ENCODE measurements at regions not wholly inside any gene's neighbourhood (a gene's known extent, or its start where the extent isn't known, plus 50 kb on each side); places are given as distances from the start of the nearest gene placed in this dataset.

DNA sequence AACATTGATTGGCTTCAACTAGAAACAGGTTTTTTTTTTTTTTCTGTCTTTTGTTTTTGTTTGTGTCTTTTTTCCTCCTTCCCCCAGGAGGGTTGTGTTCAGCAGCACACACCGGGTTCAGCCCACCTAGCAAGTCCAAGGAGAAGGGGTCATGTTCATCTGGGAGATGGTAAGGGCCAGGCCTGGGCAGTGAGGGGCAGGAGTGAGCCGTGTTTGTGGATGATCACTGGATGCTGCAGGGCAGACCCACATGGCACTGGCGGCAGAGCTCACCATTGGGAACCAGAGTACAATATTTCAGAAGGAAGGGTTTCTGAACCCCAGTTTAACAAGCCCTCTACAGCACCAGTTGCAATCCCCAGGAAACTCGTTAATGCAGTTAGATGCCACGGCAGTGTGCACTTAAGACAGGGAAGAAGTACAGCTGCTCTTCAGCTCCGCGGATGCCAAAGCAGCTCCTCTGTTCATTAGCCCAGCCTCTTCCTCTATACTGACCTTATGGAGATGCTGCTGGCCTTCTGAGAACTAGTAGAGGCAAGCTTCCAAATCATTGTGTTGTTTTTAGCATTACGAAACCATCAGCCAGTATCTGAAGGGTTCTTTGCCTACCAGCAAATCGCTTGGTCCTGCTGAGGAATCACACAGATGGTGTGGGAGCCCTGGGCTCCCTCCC is 508.2 kb upstream of the WWC1 start:
- no peak for DNase-seq
- no peaks in the 10 kb centered on the region for H3K27me3 ChIP-seq
- H3K27ac ChIP-seq: no peak overlapping the region
- no peak overlapping the region for H3K4me3 ChIP-seq
- H3K4me1 ChIP-seq: no peaks in the 10 kb centered on the region
- H3K9me3 ChIP-seq (replicated peaks): no peaks in the 10 kb centered on the region
- H3K36me3 ChIP-seq: no peaks in the 10 kb centered on the region

DNA sequence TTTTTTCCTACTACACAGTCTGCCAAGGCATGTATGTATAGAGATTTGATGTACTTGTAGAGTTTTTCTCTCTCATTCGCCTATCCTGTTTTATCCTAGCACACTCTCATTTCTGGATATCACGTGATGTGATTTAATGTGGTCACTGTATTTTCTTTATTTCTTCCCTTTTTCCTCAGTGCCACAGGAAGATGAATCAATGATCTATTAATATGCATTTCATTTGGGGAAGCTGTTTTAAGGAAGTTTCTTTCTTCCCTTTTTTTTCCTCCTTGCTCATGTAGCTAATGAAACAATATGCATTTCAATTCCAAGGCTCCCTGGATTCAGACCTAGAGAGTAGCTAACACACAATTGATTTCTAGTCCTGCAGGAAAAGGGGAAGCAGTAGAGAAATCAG is 506.3 kb upstream of the WWC1 start:
- no peak for DNase-seq
- H3K4me1 ChIP-seq: no peaks in the 10 kb centered on the region

DNA sequence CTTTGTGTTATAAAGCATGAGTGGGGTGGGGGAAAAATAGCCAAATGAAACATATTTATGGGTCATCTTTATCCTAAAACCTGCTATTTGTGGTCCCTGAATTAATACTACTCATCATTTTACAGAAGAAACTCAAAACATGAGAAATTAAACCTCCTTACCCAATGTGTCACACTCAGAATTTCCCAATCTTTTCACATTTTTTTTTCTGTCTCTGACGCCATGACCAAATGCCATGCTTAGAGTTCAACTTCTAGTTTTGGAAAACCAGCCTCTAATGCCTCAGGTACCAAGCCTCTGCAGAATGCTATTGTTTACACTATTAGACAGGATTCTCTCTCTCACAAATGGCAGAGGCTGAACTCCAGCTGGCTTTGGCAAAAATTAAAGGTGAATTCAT is 505.5 kb upstream of the WWC1 start:
- Histone ChIP-seq H3K36me3 (no peaks in the 10 kb centered on the region), H3K9me3 (replicated peaks) (no peaks in the 10 kb centered on the region), H3K4me3 (no peak overlapping the region), H3K27ac (no peak overlapping the region), H3K27me3 (no peaks in the 10 kb centered on the region), H3K4me1 (no peaks in the 10 kb centered on the region)
- DNase-seq: no peak

More for the DNA sequence above, 506.3 kb upstream of the WWC1 start:
- Histone ChIP-seq H3K27ac (no peak overlapping the region), H3K36me3 (no peaks in the 10 kb centered on the region), H3K4me3 (no peak overlapping the region), H3K9me3 (replicated peaks) (no peaks in the 10 kb centered on the region), H3K27me3 (no peaks in the 10 kb centered on the region)

DNA sequence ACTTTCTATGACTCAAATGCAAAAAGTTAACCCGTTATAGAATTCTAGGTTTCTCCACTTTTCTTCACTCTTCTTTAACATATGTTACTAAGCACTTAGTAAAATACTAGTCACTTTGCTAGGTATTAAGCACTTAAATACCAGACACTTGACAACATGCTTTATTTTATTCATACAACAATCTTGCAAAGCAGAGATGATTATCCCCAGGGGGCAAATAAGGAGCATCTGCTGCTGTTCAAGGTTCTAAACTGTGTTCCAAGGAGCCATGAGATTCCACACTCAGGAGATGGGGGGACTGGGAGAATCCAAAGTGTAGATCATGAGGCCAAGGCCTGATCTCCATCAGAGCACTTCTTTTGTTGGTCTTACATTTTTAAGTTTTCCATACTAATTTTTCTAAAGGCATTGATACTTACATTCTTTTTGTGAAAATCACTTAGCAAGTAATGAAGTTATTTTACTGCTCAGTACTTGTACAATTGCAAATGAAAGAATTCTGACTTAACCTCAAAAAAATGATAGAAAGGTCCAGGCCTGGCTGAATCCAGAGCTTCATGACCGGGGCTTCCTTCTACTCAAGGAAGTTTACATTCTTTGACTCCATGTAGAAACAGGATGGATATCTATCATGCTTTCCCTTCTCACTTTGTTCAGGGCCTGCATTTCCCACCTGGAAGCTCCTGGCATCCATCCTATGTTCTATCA is 504.4 kb upstream of the WWC1 start:
- Histone ChIP-seq H3K36me3 (no peaks in the 10 kb centered on the region), H3K4me1 (no peaks in the 10 kb centered on the region), H3K27me3 (no peaks in the 10 kb centered on the region), H3K27ac (no peak overlapping the region), H3K4me3 (no peak overlapping the region), H3K9me3 (replicated peaks) (no peaks in the 10 kb centered on the region)
- no peak for DNase-seq

DNA sequence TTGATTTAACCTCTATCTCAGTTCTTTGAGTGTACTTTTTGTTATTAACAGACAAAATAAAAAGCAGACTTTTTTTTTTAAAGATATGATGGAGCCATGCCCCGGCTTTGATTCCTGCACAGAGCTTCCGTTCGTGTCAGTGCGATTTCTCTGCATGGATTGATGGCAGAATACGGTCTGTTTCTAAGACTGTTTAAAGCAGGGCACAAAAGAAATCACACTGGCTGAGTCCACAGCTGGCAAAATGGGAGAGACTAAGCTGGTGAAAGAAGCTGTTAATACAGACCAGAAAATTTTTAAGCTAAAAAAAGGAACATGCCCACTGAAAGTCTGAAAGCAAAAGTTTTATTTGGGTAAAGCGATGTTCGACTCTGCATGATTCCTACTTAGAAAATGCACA is 501.4 kb upstream of the WWC1 start:
- Histone ChIP-seq H3K9me3 (replicated peaks) (no peaks in the 10 kb centered on the region), H3K27me3 (no peaks in the 10 kb centered on the region), H3K4me1 (no peaks in the 10 kb centered on the region), H3K27ac (no peak overlapping the region), H3K4me3 (no peak overlapping the region), H3K36me3 (no peaks in the 10 kb centered on the region)
- no peak for DNase-seq

DNA sequence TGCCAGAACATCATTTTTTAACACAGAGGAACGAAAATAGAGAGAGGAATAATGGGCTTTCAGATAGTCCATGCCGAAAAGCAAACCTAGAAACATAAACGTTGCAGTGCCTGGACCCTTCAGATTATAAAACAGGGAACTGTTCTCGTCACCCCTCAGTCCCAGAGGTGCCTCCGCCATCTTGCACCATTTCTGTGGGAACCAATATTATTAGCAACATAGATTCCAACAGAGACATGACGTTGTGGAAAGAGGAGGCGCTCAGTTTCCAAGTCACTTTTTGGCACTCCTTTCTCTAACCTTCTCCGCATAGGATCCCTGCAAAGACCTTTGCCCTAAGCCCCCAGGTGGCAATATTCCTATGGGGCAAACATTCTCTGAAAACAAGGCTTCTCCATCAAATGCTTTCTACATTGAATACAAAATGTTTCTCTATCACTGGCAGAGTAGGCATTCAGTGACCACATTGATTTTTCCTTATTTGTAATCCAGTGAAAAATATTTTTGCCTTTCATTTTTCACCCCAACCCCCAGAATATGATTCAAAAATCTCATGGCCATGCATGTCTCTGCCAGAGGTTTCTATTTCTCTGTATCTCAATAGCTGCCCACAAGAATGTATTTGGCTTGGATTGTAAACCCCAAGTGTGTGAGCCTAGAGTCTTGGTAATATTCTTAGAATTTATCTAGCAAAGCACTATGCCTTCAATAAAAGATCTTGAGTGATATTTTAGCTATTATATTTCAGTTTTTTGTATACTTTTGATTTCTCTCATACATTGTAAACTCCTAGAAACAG is 500.8 kb upstream of the WWC1 start:
- Histone ChIP-seq H3K27ac (no peak overlapping the region), H3K27me3 (no peaks in the 10 kb centered on the region), H3K4me3 (no peak overlapping the region), H3K36me3 (no peaks in the 10 kb centered on the region), H3K9me3 (replicated peaks) (no peaks in the 10 kb centered on the region), H3K4me1 (no peaks in the 10 kb centered on the region)
- DNase-seq: no peak

DNA sequence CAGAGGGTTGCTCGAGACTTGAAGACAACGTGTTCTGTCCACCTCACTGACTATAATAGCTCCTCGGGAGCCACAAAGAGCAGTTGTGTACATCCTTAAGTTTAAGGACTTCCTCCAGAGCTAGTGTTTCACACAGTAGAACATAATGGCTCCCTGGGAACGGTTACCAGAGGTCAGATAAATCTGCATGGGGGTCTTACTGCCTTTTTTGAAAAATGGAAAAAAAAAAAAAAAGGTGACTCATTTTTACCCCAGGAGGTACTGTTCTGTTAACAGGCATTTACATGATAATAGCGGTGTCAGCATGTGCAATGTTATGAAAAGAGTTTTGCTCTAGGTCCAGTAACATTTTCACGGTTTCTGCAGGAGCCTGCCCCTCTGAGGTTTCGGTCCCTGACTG is 498.9 kb upstream of the WWC1 start:
- no peaks in the 10 kb centered on the region for H3K9me3 ChIP-seq (replicated peaks)
- no peak overlapping the region for H3K27ac ChIP-seq
- no peak overlapping the region for H3K4me3 ChIP-seq
- DNase-seq: no peak
- H3K27me3 ChIP-seq: no peaks in the 10 kb centered on the region
- H3K4me1 ChIP-seq: no peaks in the 10 kb centered on the region
- H3K36me3 ChIP-seq: no peaks in the 10 kb centered on the region

DNA sequence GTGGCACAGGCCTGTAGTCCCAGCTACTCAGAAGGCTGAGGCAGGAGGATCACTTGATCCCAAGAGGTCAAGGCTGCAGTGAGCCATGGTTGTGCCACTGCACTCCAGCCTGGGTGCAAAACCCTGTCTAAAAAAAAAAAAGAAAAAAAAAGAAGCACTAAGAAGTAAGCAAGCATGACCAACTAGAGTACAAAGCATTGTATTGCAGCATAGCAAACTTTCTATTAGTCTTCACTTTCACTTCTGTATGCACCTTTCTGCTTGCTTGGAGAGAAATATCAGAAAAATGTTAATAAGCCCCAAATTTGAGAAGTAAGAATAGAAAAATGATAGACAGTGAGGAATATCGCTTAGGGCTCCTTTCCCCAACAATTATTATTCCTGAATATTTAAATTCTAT is 497.7 kb upstream of the WWC1 start:
- no peak for DNase-seq
- Histone ChIP-seq H3K36me3 (no peaks in the 10 kb centered on the region), H3K4me3 (no peak overlapping the region), H3K4me1 (no peaks in the 10 kb centered on the region), H3K9me3 (replicated peaks) (no peaks in the 10 kb centered on the region), H3K27me3 (no peaks in the 10 kb centered on the region), H3K27ac (no peak overlapping the region)

DNA sequence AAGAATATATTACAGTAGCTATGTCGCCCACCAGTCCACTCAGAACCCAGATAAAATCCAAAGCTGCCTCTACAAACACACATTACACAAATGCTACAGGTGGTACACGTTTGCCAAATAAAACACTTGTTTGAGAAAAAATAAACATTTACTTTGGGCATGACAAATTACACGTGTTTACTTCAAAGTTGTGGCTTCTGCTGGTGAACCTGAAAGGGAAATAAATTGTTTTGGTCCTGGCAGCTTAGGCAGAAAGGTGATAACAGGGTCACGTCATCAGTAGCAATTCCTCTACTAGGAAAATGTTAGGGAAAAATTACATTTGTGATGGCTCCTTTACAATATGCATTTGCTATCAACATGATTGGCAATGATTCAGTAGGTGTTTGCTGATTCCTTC is 497.3 kb upstream of the WWC1 start:
- Histone ChIP-seq H3K36me3 (no peaks in the 10 kb centered on the region), H3K4me3 (no peak overlapping the region), H3K27ac (no peak overlapping the region), H3K9me3 (replicated peaks) (no peaks in the 10 kb centered on the region), H3K4me1 (no peaks in the 10 kb centered on the region), H3K27me3 (no peaks in the 10 kb centered on the region)
- DNase-seq: no peak

DNA sequence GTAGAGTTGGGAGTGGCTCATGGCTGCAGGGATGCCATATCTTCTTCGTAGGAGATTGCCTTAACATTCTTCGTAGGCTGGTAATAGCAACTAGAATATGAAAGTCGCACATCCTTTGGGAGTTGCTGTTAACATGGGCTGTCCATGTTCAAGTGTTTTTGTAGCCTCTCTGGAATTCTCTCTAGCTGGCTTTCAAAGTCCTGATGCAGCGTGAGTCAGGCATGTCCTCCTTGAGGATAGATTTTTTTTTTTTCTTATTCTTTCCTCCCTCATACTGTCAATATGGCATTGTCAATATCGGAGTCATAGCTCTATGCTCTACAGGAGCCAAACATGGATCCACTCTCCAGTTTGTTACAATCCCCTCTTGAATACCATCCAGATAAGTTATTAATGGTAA is 494.8 kb upstream of the WWC1 start:
- Histone ChIP-seq H3K9me3 (replicated peaks) (no peaks in the 10 kb centered on the region), H3K36me3 (no peaks in the 10 kb centered on the region), H3K27ac (no peak overlapping the region), H3K4me3 (no peak overlapping the region), H3K4me1 (no peaks in the 10 kb centered on the region), H3K27me3 (no peaks in the 10 kb centered on the region)
- no peak for DNase-seq

DNA sequence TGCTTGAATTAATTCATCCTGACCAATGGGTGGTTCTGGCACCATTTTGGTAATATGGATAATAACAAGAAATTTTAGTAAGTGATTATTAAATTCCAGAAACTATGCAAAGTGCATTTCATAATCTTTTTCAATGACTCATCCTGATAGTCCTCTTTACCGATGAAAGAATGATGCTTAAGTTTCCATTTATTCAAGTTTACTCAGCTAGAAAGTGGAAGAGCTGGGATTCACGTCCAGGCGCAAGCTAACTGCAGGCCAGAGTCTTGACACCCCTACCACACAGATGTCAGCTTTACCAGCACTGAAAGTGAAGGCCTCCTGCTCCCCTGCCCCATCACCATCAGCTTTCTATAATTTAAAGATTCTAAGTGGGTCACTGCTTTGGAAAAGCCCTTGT is 493.5 kb upstream of the WWC1 start:
- Histone ChIP-seq H3K27me3 (no peaks in the 10 kb centered on the region), H3K4me3 (no peak overlapping the region), H3K27ac (no peak overlapping the region), H3K9me3 (replicated peaks) (no peaks in the 10 kb centered on the region), H3K36me3 (no peaks in the 10 kb centered on the region), H3K4me1 (peaks cover 3% of the 10 kb centered on the region; the same call in 1 of the 2 replicates)
- no peak for DNase-seq

DNA sequence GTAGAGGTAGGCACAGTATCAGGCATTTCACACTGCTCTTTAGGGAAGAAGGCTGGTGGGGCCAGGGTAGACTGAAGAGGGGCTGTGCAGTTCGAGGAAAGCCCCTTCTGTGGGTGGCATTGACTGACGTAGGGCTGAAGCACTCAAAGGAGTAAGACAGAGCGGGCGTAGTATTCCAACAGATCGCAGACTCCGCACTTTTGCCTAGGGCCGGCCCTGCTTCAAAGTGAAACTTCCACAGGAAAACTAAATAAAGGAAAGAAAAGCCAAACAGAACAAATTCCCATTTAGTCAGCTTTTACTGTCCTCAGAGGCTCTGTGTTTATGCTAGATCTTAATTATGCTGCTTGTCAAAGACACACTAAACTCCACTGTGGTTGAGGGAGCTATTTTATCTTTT is 493.0 kb upstream of the WWC1 start:
- H3K4me3 ChIP-seq: no peak overlapping the region
- H3K27ac ChIP-seq: no peak overlapping the region

DNA sequence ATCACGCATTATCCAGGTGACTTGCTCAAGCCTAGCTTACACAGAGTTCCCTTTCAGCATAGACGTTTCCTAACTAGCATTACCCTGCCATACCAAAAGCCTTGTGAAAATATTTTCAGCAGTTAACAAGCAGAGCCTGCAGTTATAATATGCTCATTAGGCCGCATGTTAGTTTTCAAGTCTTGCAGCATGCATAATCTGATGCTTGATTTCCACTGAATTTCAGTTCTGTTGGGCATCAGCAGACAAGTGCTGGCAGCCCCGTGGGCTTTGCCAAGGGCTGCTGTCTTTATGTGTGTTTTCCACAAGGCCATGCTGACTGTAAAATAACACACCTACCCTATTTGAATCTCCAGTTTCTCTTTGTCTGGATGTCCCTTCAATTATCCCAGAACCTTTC is 491.0 kb upstream of the WWC1 start:
- peaks cover 6% of the 10 kb centered on the region; the same call in 1 of the 2 replicates for H3K4me1 ChIP-seq
- H3K27ac ChIP-seq: no peak overlapping the region
- no peak overlapping the region for H3K4me3 ChIP-seq
- H3K27me3 ChIP-seq: no peaks in the 10 kb centered on the region; the same call in 1 of the 2 replicates
- DNase-seq: no peak
- H3K36me3 ChIP-seq: no peaks in the 10 kb centered on the region
- no peaks in the 10 kb centered on the region for H3K9me3 ChIP-seq (replicated peaks)

More for the DNA sequence above, 493.0 kb upstream of the WWC1 start:
- Histone ChIP-seq H3K4me1 (peaks cover 6% of the 10 kb centered on the region; the same call in 1 of the 2 replicates), H3K9me3 (replicated peaks) (no peaks in the 10 kb centered on the region), H3K27me3 (no peaks in the 10 kb centered on the region), H3K36me3 (no peaks in the 10 kb centered on the region)
- DNase-seq: no peak

DNA sequence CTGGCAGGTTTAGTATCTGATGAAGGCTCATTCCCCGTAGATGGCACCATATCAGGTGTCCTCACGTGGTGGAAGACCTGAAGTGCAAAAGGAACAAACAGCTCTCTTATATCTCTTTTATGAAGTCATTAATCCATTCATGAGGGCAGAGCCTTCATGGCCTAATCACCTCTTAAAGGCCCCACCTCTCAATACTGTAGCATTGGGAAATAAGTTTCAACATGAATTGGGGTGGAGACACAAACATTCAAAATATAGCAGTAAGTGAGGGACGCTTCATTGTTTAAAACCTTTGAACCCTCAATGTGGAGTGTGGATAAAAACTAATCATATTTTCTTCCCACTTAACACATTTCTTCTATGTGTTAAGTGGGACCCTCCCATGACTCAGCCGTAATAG is 489.4 kb upstream of the WWC1 start:
- Histone ChIP-seq H3K27me3 (no peaks in the 10 kb centered on the region; the same call in 1 of the 2 replicates), H3K9me3 (replicated peaks) (no peaks in the 10 kb centered on the region), H3K4me3 (no peak overlapping the region), H3K4me1 (peaks cover 6% of the 10 kb centered on the region; the same call in 1 of the 2 replicates), H3K36me3 (no peaks in the 10 kb centered on the region), H3K27ac (no peak overlapping the region)
- no peak for DNase-seq

DNA sequence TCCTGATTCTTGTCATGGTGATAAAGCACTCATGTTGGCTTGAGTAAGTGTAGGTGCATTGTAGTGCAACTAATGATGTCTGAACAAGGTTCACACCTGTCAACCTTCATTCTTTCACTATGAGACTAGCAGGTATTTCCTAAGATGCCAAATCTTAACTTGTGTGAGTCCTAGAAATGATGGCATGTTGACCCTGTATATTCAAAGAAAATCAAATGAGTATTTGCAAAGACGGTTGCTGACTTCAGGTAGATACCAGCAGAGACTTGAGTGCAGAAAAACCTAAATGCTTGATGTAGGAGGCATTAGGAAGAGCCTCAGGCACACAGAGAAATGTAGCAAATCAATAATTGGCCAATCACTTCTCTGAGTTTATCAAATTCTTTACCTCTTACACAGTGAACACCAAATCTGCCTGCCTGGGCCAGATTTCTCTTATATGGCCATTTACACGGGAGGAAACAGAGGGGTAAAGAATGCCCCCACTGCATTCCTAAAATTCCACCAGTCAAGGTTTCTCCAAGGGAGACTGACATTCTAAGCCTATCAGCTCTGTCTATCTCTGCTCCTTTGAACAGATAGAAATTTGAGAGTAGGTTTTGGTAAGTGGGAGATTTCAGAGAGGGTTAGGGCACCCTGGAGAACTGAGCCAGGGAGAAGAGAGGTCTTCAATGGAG is 488.6 kb upstream of the WWC1 start:
- no peaks in the 10 kb centered on the region; the same call in 1 of the 2 replicates for H3K27me3 ChIP-seq
- no peaks in the 10 kb centered on the region for H3K9me3 ChIP-seq (replicated peaks)
- H3K36me3 ChIP-seq: no peaks in the 10 kb centered on the region
- DNase-seq: no peak
- no peak overlapping the region for H3K4me3 ChIP-seq
- no peak overlapping the region for H3K27ac ChIP-seq
- peaks cover 6% of the 10 kb centered on the region; the same call in 1 of the 2 replicates for H3K4me1 ChIP-seq
